WERI-Rb-1 (cell line): ENCODE measurements at regions not wholly inside any gene's neighbourhood (a gene's known extent, or its start where the extent isn't known, plus 50 kb on each side); places are given as distances from the start of the nearest gene placed in this dataset.
"Not testable (repeated sequence)": the region's sequence is repeated elsewhere in the genome, so short reads cannot be mapped to it uniquely, and the experiment has no call there.

Source experiments
- DNase-seq: peaks from one replicate; pipeline ENCODE4 v3.0.0-alpha.2; 2020
- H3K27ac ChIP-seq: fragments of 250-450 bp; sonication (Bioruptor Pico); 2 replicates; pipeline ENCODE4 v1.5.1; 2020; ENCODE audit warnings: mild to moderate bottlenecking, moderate library complexity
- H3K27me3 ChIP-seq: fragments of 250-450 bp; sonication (Bioruptor Pico); 2 replicates; pipeline ENCODE4 v1.5.1; 2021; ENCODE audit warnings: mild to moderate bottlenecking, low read depth, moderate library complexity; ENCODE audit not compliant: insufficient read depth, severe bottlenecking
- H3K36me3 ChIP-seq: fragments of 250-450 bp; sonication (Bioruptor Pico); 2 replicates; pipeline ENCODE4 v1.5.1; 2020; ENCODE audit warnings: mild to moderate bottlenecking, moderate library complexity
- H3K4me3 ChIP-seq: 2 replicates; pipeline ENCODE4 v1.5.1; 2011; ENCODE audit warnings: low read depth, mild to moderate bottlenecking, control low read depth, low read length
- H3K9me3 ChIP-seq: fragments of 250-450 bp; sonication (Bioruptor Pico); 2 replicates; pipeline ENCODE4 v1.5.1; 2021; ENCODE audit warnings: mild to moderate bottlenecking, moderate library complexity; ENCODE audit not compliant: severe bottlenecking
- CTCF ChIP-seq: IDR thresholded peaks from 2 replicates; pipeline ENCODE4 v1.5.1; 2011; ENCODE audit warnings: low read depth, mild to moderate bottlenecking, control low read depth, inconsistent platforms, low read length

GRCh38 chr3:13141183-13141582, 68.0 kb upstream of the IQSEC1 start:
- no peaks in the 10 kb centered on the region for H3K27me3 ChIP-seq
- H3K9me3 ChIP-seq: no peaks in the 10 kb centered on the region
- H3K4me3 ChIP-seq: no peak overlapping the region
- H3K27ac ChIP-seq: no peak overlapping the region
- TF ChIP-seq CTCF: no peak
- H3K36me3 ChIP-seq: no peaks in the 10 kb centered on the region
- DNase-seq: no peak

- Histone ChIP-seq H3K27me3 (no peaks in the 10 kb centered on the region), H3K9me3 (no peaks in the 10 kb centered on the region)
Measured at GRCh38 chr3:13140596-13140995, 67.4 kb upstream of the IQSEC1 start.

GRCh38 chr3:13139471-13140065, 66.3 kb upstream of the IQSEC1 start:
- H3K9me3 ChIP-seq: no peaks in the 10 kb centered on the region
- H3K27me3 ChIP-seq: no peaks in the 10 kb centered on the region
- H3K36me3 ChIP-seq: no peaks in the 10 kb centered on the region
- no peak for DNase-seq
- H3K27ac ChIP-seq: no peak overlapping the region
- H3K4me3 ChIP-seq: no peak overlapping the region
- TF ChIP-seq CTCF: no peak

More at GRCh38 chr3:13140596-13140995, 67.4 kb upstream of the IQSEC1 start:
- Histone ChIP-seq H3K4me3 (no peak overlapping the region), H3K36me3 (no peaks in the 10 kb centered on the region), H3K27ac (no peak overlapping the region)
- DNase-seq: no peak
- no peak for TF ChIP-seq CTCF

GRCh38 chr3:13138833-13139145, 65.6 kb upstream of the IQSEC1 start:
- no peak overlapping the region for H3K4me3 ChIP-seq
- no peak for TF ChIP-seq CTCF

GRCh38 chr3:13137941-13138832, 65.0 kb upstream of the IQSEC1 start:
- Histone ChIP-seq H3K27ac (no peak overlapping the region), H3K4me3 (no peak overlapping the region), H3K9me3 (no peaks in the 10 kb centered on the region), H3K27me3 (no peaks in the 10 kb centered on the region), H3K36me3 (no peaks in the 10 kb centered on the region)
- no peak for TF ChIP-seq CTCF
- no peak for DNase-seq

More at GRCh38 chr3:13138833-13139145, 65.6 kb upstream of the IQSEC1 start:
- no peaks in the 10 kb centered on the region for H3K9me3 ChIP-seq
- no peaks in the 10 kb centered on the region for H3K36me3 ChIP-seq
- H3K27me3 ChIP-seq: no peaks in the 10 kb centered on the region
- no peak overlapping the region for H3K27ac ChIP-seq
- no peak for DNase-seq

GRCh38 chr3:13136848-13137247, 63.6 kb upstream of the IQSEC1 start:
- not testable (repeated sequence) for H3K27me3 ChIP-seq, H3K27ac ChIP-seq, DNase-seq, H3K36me3 ChIP-seq, H3K4me3 ChIP-seq, H3K9me3 ChIP-seq
